Kidney epithelial cell (primary cell): ENCODE measurements at regions not wholly inside any gene's neighbourhood (a gene's known extent, or its start where the extent isn't known, plus 50 kb on each side); places are given as distances from the start of the nearest gene placed in this dataset.

Source experiments
- DNase-seq: peaks from one replicate; pipeline ENCODE4 v3.0.0-alpha.2; 2010; ENCODE audit warnings: low read depth
- H3K27me3 ChIP-seq: 2 replicates; pipeline ENCODE4 v1.6.0; 2011; ENCODE audit warnings: low read length; ENCODE audit not compliant: control insufficient read depth, insufficient read depth
- H3K36me3 ChIP-seq: 2 replicates; pipeline ENCODE4 v1.5.1; 2011; ENCODE audit warnings: low read length; ENCODE audit not compliant: control insufficient read depth, insufficient read depth
- H3K4me3 ChIP-seq: 2 replicates; pipeline ENCODE4 v1.5.1; 2011; ENCODE audit warnings: low read depth, mild to moderate bottlenecking, control low read depth, low read length
- TF ChIP-seq, protein P1 (sequence below): IDR thresholded peaks from 2 replicates; pipeline ENCODE4 v1.5.1; 2011; ENCODE audit warnings: mild to moderate bottlenecking, moderate library complexity, low read length, control low read depth, inconsistent platforms; ENCODE audit not compliant: insufficient read depth, poor library complexity, severe bottlenecking

DNA sequence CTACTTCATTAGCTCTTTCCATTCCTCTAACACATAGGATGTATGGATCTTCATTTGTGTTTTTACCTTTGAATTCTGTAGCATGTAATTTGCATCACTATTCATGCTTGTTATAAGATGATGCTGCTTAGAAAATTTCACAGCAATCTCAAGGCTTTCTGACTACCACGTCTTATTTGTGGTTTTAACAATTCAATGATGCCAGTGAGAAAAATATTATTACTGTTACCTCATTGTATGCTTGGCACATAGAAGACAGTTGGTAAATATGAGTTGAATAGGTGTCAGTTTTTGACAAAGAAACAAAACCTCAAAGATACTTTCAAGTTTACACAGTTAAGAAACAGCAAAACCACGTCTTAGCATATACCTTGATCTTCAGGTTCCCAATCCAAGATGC is 428.6 kb downstream of the TFAP2A start:
- Histone ChIP-seq H3K27me3 (no peaks in the 10 kb centered on the region), H3K36me3 (no peaks in the 10 kb centered on the region), H3K4me3 (no peak overlapping the region)
- TF ChIP-seq, protein P1, sequence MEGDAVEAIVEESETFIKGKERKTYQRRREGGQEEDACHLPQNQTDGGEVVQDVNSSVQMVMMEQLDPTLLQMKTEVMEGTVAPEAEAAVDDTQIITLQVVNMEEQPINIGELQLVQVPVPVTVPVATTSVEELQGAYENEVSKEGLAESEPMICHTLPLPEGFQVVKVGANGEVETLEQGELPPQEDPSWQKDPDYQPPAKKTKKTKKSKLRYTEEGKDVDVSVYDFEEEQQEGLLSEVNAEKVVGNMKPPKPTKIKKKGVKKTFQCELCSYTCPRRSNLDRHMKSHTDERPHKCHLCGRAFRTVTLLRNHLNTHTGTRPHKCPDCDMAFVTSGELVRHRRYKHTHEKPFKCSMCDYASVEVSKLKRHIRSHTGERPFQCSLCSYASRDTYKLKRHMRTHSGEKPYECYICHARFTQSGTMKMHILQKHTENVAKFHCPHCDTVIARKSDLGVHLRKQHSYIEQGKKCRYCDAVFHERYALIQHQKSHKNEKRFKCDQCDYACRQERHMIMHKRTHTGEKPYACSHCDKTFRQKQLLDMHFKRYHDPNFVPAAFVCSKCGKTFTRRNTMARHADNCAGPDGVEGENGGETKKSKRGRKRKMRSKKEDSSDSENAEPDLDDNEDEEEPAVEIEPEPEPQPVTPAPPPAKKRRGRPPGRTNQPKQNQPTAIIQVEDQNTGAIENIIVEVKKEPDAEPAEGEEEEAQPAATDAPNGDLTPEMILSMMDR, result no peak
- DNase-seq, result no peak

DNA sequence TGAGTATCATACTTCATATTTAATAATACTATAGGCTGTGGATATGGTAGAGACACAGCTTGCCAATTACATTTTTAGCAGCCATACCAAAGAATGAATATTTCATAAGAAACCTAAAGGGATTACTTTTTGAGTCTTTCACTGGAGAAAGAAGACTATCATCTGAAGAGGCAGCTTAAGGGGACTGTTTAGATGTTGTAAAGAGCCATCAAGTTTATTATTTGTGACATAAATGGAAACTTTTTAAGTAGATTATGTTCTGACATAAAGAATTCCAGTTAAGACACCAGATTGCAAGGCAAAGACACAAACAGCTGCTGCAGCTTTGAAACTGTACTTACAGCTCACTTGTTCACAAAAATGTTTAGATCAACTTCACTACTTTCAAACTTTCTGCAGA is 429.4 kb downstream of the TFAP2A start:
- no peak overlapping the region for H3K4me3 ChIP-seq
- H3K27me3 ChIP-seq, result no peaks in the 10 kb centered on the region
- DNase-seq, result no peak
- H3K36me3 ChIP-seq, result no peaks in the 10 kb centered on the region
- TF ChIP-seq, protein P1, result no peak

- no peaks in the 10 kb centered on the region for H3K36me3 ChIP-seq
- H3K27me3 ChIP-seq, result no peaks in the 10 kb centered on the region
- H3K4me3 ChIP-seq, result no peak overlapping the region
- DNase-seq, result no peak
- TF ChIP-seq, protein P1, result no peak
Measured at GRCh38 chr6:9984607-9985006, 430.3 kb downstream of the TFAP2A start.

- no peaks in the 10 kb centered on the region for H3K27me3 ChIP-seq
- DNase-seq, result no peak
- H3K36me3 ChIP-seq, result no peaks in the 10 kb centered on the region
- H3K4me3 ChIP-seq, result no peak overlapping the region
- TF ChIP-seq, protein P1, result no peak
Measured at GRCh38 chr6:9983168-9983567, 431.7 kb downstream of the TFAP2A start.

GRCh38 chr6:9982215-9982614 is 432.7 kb downstream of the TFAP2A start:
- no peaks in the 10 kb centered on the region for H3K36me3 ChIP-seq
- TF ChIP-seq, protein P1, result no peak
- no peaks in the 10 kb centered on the region for H3K27me3 ChIP-seq

DNA sequence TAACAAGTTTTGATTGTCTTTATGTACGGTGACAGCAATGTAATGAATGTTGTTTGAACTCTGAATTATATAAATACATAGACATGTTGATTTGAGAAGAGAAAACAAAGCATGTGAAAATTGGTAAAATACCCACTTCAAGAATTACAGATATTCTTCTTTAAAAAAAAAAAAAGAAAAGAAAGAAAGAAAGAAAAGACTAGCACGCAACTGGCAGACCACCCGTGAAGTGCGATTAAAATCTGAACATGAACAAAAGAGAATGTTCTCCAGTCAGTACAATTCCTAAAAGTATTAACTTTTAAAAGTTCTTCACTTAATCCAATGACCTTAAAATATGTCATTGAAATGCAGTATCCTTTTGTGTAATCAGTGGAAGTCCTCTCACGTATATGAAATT is 434.9 kb downstream of the TFAP2A start:
- no peak for DNase-seq
- Histone ChIP-seq H3K27me3 (no peaks in the 10 kb centered on the region), H3K4me3 (no peak overlapping the region), H3K36me3 (no peaks in the 10 kb centered on the region)
- TF ChIP-seq, protein P1, result no peak

More at GRCh38 chr6:9982215-9982614, 432.7 kb downstream of the TFAP2A start:
- no peak for DNase-seq
- no peak overlapping the region for H3K4me3 ChIP-seq
